Body of pancreas (tissue), 4 donors: ENCODE measurements at regions not wholly inside any gene's neighbourhood (a gene's known extent, or its start where the extent isn't known, plus 50 kb on each side); places are given as distances from the start of the nearest gene placed in this dataset.
A peak's percentile ranks its signal among the peaks of the same experiment; 100 is the strongest.

ENCODE experiments used
- ATAC-seq: fragments of 150-250 bp; one replicate; pipeline ENCODE4 v1.9.1; 2016
- DNase-seq, 4 donors: peaks; one replicate each; pipeline ENCODE4 v3.0.0-alpha.2; 2019
- H3K27ac ChIP-seq, 4 donors: fragments of 200-600 bp; sonication (generic); 1 replicate in 3 of 4; 2 replicates in 1 of 4; pipeline versions ENCODE4 v1.5.1 to v1.6.1; 2016 to 2019; ENCODE audit warnings: mild to moderate bottlenecking in 1 of 4, mixed read lengths in 1 of 4, moderate library complexity in 1 of 4
- H3K27me3 ChIP-seq, 2 donors: fragments of 200-600 bp; sonication (generic); one replicate each; pipeline ENCODE4 v1.6.0; 2016; ENCODE audit warnings: mild to moderate bottlenecking in 1 of 2
- H3K36me3 ChIP-seq, 2 donors: fragments of 200-600 bp; sonication (generic); replicated peaks in 1 of 2; 2 replicates each; pipeline ENCODE4 v1.5.1; 2016; ENCODE audit warnings: low read depth in 2 of 2; ENCODE audit not compliant: insufficient read depth in 1 of 2
- H3K4me1 ChIP-seq: fragments of 200-600 bp; sonication (generic); one replicate; pipeline ENCODE4 v1.6.0; 2016
- H3K4me3 ChIP-seq, 2 donors: fragments of 200-600 bp; sonication (generic); 1 replicate in 1 of 2; 2 replicates in 1 of 2; pipeline ENCODE4 v1.5.1; 2016 to 2019
- H3K9me3 ChIP-seq, 3 donors: fragments of 200-600 bp; sonication (generic); 1 replicate in 2 of 3; 2 replicates in 1 of 3; pipeline ENCODE4 v1.5.1; 2016
- POLR2A ChIP-seq, 3 donors: fragments of 450-650 bp; IDR thresholded peaks; one replicate each; pipeline ENCODE4 v1.6.1; 2016; ENCODE audit warnings: antibody characterized with exemption in 3 of 3, mild to moderate bottlenecking in 2 of 3
- WGBS, 2 donors: methylation state at CpG; one replicate each; pipeline ENCODE4 v1.1.5; 2017; 5-methylcytosine and 5-hydroxymethylcytosine counted together
- intact Hi-C: fragments of 100-400 bp; cut with DNase I; formaldehyde crosslinking; loops from one replicate; pipeline ENCODE4 v1.15.1; 2023
- TF ChIP-seq, protein P1 (sequence below), 7 experiments: fragments of 450-650 bp in 4 of 7; fragments of 200-600 bp in 3 of 7; sonication (generic) in 3 of 7; IDR thresholded peaks; one replicate each; pipeline ENCODE4 v1.5.1; 2016 to 2019; ENCODE audit warnings: antibody characterized with exemption in 7 of 7

GRCh38 chr7:69451715-69452114 is 146.6 kb upstream of the AUTS2 start:
- Histone ChIP-seq H3K9me3 (no peaks in the 10 kb centered on the region), H3K27ac (no peak overlapping the region), H3K4me1 (no peaks in the 10 kb centered on the region), H3K27me3 (no peaks in the 10 kb centered on the region), H3K36me3 (no peaks in the 10 kb centered on the region), H3K4me3 (no peak overlapping the region)
- DNase-seq (no peak), ATAC-seq (no peak)
- WGBS, 2 donors, result 84 to 88% methylated on average over 2 of the region's 2 CpGs
- intact Hi-C loops, result no loop called here
- no peak for TF ChIP-seq POLR2A (IDR thresholded peaks at IDR 0.05)
- TF ChIP-seq, protein P1, sequence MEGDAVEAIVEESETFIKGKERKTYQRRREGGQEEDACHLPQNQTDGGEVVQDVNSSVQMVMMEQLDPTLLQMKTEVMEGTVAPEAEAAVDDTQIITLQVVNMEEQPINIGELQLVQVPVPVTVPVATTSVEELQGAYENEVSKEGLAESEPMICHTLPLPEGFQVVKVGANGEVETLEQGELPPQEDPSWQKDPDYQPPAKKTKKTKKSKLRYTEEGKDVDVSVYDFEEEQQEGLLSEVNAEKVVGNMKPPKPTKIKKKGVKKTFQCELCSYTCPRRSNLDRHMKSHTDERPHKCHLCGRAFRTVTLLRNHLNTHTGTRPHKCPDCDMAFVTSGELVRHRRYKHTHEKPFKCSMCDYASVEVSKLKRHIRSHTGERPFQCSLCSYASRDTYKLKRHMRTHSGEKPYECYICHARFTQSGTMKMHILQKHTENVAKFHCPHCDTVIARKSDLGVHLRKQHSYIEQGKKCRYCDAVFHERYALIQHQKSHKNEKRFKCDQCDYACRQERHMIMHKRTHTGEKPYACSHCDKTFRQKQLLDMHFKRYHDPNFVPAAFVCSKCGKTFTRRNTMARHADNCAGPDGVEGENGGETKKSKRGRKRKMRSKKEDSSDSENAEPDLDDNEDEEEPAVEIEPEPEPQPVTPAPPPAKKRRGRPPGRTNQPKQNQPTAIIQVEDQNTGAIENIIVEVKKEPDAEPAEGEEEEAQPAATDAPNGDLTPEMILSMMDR (IDR thresholded peaks at IDR 0.05), result no peak

DNA sequence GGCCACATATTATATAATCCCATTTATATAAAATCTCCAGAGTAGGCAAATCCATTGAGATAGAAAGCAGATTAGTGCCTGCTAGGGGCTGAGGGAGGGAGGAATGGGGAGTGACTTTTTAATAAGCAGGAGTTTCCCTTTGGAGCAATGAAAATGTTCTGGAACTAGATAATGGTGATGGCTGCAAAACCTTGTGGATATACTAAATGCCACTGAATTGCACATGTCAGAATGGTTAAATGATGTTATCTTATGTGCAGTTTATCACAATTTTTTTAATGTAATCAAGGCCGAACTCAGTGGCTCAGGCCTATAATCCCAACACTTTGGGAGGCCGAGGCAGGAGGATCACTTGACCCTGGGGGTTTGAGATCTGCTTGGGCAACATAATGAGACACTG is 145.5 kb upstream of the AUTS2 start:
- Histone ChIP-seq H3K9me3 (no peaks in the 10 kb centered on the region), H3K4me1 (no peaks in the 10 kb centered on the region), H3K4me3 (no peak overlapping the region), H3K27ac (no peak overlapping the region), H3K27me3 (no peaks in the 10 kb centered on the region), H3K36me3 (no peaks in the 10 kb centered on the region)
- 85 to 93% methylated on average over 2 of the region's 2 CpGs for WGBS, 2 donors
- no peak for DNase-seq
- no peak for ATAC-seq
- TF ChIP-seq POLR2A (IDR thresholded peaks at IDR 0.05), result no peak
- TF ChIP-seq, protein P1 (IDR thresholded peaks at IDR 0.05), result no peak
- intact Hi-C loops, result no loop called here

DNA sequence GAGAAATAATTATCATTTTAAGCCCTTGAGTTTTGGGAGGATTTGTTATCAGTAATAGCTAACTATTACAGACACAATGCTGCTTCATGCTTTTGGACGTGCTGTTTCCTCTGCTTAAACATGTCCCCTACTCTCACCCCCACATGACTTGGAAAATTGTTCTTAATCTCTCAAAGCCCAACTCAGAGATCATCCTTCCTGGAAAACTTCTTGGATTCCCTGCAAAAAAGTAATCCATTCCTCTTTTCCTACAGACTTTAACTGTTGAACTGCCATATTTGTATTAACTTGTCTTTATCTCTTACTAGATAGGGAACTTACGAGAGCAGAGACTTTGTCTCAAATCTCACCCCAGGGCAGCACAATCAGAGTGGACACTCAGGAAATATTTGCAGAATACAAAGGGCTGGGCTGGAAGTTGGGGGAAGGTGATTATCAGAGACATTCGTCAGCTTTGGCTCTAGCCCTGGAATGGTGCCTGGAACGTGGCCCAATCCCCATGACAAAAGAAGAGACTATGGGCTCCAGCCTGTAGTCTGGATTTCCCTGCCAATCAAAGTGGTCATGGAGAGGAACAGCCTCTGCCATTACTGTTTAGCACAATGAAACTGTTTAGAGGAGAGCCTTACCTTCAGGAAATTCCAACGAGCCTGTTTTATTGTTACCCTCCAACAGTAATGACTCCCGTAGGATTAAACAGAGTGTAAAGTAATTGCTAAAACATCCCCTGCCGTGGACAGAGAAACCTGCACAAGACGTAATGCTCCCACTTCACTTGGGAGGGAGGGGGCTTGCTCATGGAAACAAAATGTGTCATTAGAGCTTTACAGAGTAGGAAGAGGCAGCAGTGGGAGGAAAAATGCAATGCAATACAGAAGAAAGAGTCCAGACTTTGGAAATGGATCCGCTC is 140.4 kb upstream of the AUTS2 start:
- TF ChIP-seq, protein P1 (IDR thresholded peaks at IDR 0.05), result no peak
- TF ChIP-seq POLR2A (IDR thresholded peaks at IDR 0.05), result no peak
- H3K36me3 ChIP-seq, result no peaks in the 10 kb centered on the region
- ATAC-seq (peak; percentile 35), DNase-seq (peak; percentile 15 to 35 (median 27))
- intact Hi-C loops, result no loop called here
- 14 to 24% methylated on average over 9 of the region's 9 CpGs for WGBS, 2 donors
- H3K27ac ChIP-seq, result peak overlapping the region in 1 of 4 donors; percentile 21
- no peaks in the 10 kb centered on the region for H3K27me3 ChIP-seq
- H3K9me3 ChIP-seq, result no peaks in the 10 kb centered on the region
- H3K4me3 ChIP-seq, result no peak overlapping the region
- no peaks in the 10 kb centered on the region for H3K4me1 ChIP-seq

GRCh38 chr7:69464035-69464434 is 134.2 kb upstream of the AUTS2 start:
- no peak overlapping the region for H3K4me3 ChIP-seq
- intact Hi-C loops, result no loop called here
- no peaks in the 10 kb centered on the region for H3K36me3 ChIP-seq
- H3K27me3 ChIP-seq, result no peaks in the 10 kb centered on the region
- TF ChIP-seq, protein P1 (IDR thresholded peaks at IDR 0.05), result no peak
- no peak for TF ChIP-seq POLR2A (IDR thresholded peaks at IDR 0.05)
- 76 to 85% methylated on average over 3 of the region's 3 CpGs for WGBS, 2 donors
- no peaks in the 10 kb centered on the region for H3K4me1 ChIP-seq
- no peak for ATAC-seq
- no peaks in the 10 kb centered on the region for H3K9me3 ChIP-seq
- no peak for DNase-seq
- H3K27ac ChIP-seq, result no peak overlapping the region

DNA sequence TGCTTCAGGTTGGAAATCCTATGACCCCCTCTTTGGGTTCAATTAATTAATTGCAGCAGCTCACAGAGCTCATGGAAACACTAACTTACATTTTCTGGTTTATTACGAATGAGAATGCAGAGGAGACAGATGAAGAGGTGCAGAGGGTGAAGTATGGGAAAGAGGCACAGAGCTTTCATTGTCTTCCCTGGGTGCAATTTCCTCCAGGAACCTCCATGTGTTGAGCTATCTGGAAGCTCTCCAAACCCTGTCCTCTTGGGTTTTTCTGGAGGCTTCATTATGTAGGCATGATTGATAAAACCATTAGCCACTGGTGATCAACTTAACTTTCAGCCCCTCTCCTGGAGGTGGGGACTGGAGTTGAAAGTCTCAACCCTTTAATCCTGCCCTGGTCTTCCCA is 133.0 kb upstream of the AUTS2 start:
- intact Hi-C loops, result no loop called here
- H3K9me3 ChIP-seq, result peaks cover 0 to 3% (median 0%) of the 10 kb centered on the region in 3 donors
- no peak overlapping the region for H3K27ac ChIP-seq
- H3K4me3 ChIP-seq, result no peak overlapping the region
- 47 to 50% methylated on average over 1 of the region's 1 CpG for WGBS, 2 donors
- no peaks in the 10 kb centered on the region for H3K4me1 ChIP-seq
- H3K27me3 ChIP-seq, result no peaks in the 10 kb centered on the region
- DNase-seq, result no peak
- no peaks in the 10 kb centered on the region for H3K36me3 ChIP-seq
- TF ChIP-seq, protein P1 (IDR thresholded peaks at IDR 0.05), result no peak
- no peak for TF ChIP-seq POLR2A (IDR thresholded peaks at IDR 0.05)
- ATAC-seq, result no peak
